Esophagus (tissue), 2 donors: ENCODE measurements at regions not wholly inside any gene's neighbourhood (a gene's known extent, or its start where the extent isn't known, plus 50 kb on each side); places are given as distances from the start of the nearest gene placed in this dataset.

Experiments
- H3K27ac ChIP-seq, 2 donors: one replicate each; pipeline ENCODE4 v1.5.1; 2013; ENCODE audit warnings: low read depth in 2 of 2, mild to moderate bottlenecking in 2 of 2, inconsistent platforms in 1 of 2, low read length in 1 of 2, moderate library complexity in 1 of 2
- H3K27me3 ChIP-seq, 2 donors: one replicate each; pipeline ENCODE4 v1.6.1; 2013; ENCODE audit warnings: low read length in 2 of 2, control low read depth in 1 of 2, mild to moderate bottlenecking in 1 of 2; ENCODE audit not compliant: insufficient read depth in 2 of 2, control insufficient read depth in 1 of 2
- H3K36me3 ChIP-seq, 2 donors: one replicate each; pipeline ENCODE4 v1.6.1; 2013; ENCODE audit warnings: low read length in 1 of 2; ENCODE audit not compliant: control insufficient read depth in 2 of 2, insufficient read depth in 2 of 2
- H3K4me1 ChIP-seq, 2 donors: one replicate each; pipeline ENCODE4 v1.6.1; 2013; ENCODE audit warnings: low read length in 1 of 2; ENCODE audit not compliant: control insufficient read depth in 2 of 2, insufficient read depth in 2 of 2
- H3K4me3 ChIP-seq, 2 donors: one replicate each; pipeline ENCODE4 v1.5.1; 2013; ENCODE audit warnings: low read length in 2 of 2, mild to moderate bottlenecking in 2 of 2, low read depth in 1 of 2, moderate library complexity in 1 of 2
- H3K9me3 ChIP-seq, 2 donors: one replicate each; pipeline ENCODE4 v1.6.1; 2013; ENCODE audit warnings: mild to moderate bottlenecking in 2 of 2, low read depth in 1 of 2, low read length in 1 of 2, moderate library complexity in 1 of 2; ENCODE audit not compliant: control insufficient read depth in 2 of 2, insufficient read depth in 1 of 2
- WGBS, 2 donors: extraction: QIAGEN DNeasy Blood & Tissue Kit; methylation state at CpG; one replicate each; pipeline ENCODE4 v1.1.7; 2013; 5-methylcytosine and 5-hydroxymethylcytosine counted together
- donor health status: healthy with polysubstance abuse.
- donor health status: Bipolar disorder and iron deficiency.

GRCh38 chr12:38588624-38589305 is 272.2 kb downstream of the ALG10B start:
- no peak overlapping the region for H3K4me3 ChIP-seq
- H3K36me3 ChIP-seq = no peaks in the 10 kb centered on the region
- WGBS, 2 donors = 49 to 50% methylated on average over 4 of the region's 4 CpGs
- no peaks in the 10 kb centered on the region for H3K4me1 ChIP-seq
- no peaks in the 10 kb centered on the region for H3K27me3 ChIP-seq
- H3K27ac ChIP-seq = no peak overlapping the region
- H3K9me3 ChIP-seq = no peaks in the 10 kb centered on the region

- no peaks in the 10 kb centered on the region for H3K4me1 ChIP-seq
- no peaks in the 10 kb centered on the region for H3K27me3 ChIP-seq
- H3K9me3 ChIP-seq = no peaks in the 10 kb centered on the region
- no peak overlapping the region for H3K4me3 ChIP-seq
- no peak overlapping the region for H3K27ac ChIP-seq
- 59% methylated on average over 4 of the region's 4 CpGs for WGBS, 2 donors
- H3K36me3 ChIP-seq = no peaks in the 10 kb centered on the region
These were observed 272.7 kb downstream of the ALG10B start for GRCh38 chr12:38589306-38589632.

GRCh38 chr12:38601949-38602348 is 285.4 kb downstream of the ALG10B start:
- H3K4me1 ChIP-seq = no peaks in the 10 kb centered on the region
- H3K9me3 ChIP-seq = no peaks in the 10 kb centered on the region
- H3K36me3 ChIP-seq = no peaks in the 10 kb centered on the region
- no peak overlapping the region for H3K4me3 ChIP-seq
- no peaks in the 10 kb centered on the region for H3K27me3 ChIP-seq
- H3K27ac ChIP-seq = no peak overlapping the region
